ENCODE measurements at regions not wholly inside any gene's neighbourhood (a gene's known extent, or its start where the extent isn't known, plus 50 kb on each side); places are given as distances from the start of the nearest gene placed in this dataset.

GRCh38 chr7:96927131-96927530 lies 78.2 kb upstream of the DLX6 start:
- no peak for TF ChIP-seq CTCF (IDR thresholded peaks at IDR 0.05)
- no peak for TF ChIP-seq POLR2A (IDR thresholded peaks at IDR 0.05)
